ENCODE measurements at regions not wholly inside any gene's neighbourhood (a gene's known extent, or its start where the extent isn't known, plus 50 kb on each side); places are given as distances from the start of the nearest gene placed in this dataset.

DNA sequence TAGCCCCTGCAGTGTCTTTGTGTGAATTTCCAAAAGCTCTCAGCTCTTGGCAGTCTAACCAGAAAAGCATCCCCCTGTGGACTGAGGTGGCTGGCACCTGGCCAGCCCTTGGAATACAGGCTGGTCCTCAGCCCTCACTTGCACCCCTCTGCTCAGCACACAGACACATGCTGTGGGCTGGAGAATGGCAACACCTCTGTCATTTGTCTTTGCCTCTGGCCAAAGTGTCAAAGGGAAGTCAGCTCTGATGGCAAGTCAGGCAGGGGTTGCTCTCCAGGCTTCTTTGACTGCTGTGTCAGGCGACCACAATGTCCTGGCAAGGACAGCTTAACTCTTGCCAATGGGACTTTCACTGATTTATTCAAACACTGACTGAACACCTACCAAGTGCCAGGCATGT lies 724.8 kb downstream of the INHBA start:
- TF ChIP-seq CTCF (IDR thresholded peaks at IDR 0.05) (no peak), POLR2A (IDR thresholded peaks at IDR 0.05) (no peak), EP300 (IDR thresholded peaks at IDR 0.05) (no peak), POLR2AphosphoS5 (IDR thresholded peaks at IDR 0.05) (no peak)

All from stomach (tissue), 4 donors.